Activated T-helper 1 cell treated with anti-CD3 and anti-CD28 coated beads, Interleukin-12 subunit alpha, Interleukin-12 subunit beta, Interleukin-2, Interleukin-4 antibody, amounts not matched to agents 30 ng/mL and 10 ng/mL and 1 ng/mL, durations not matched to agents 14 hours and 24 hours and 36 hours (primary cell): ENCODE measurements at regions not wholly inside any gene's neighbourhood (a gene's known extent, or its start where the extent isn't known, plus 50 kb on each side); places are given as distances from the start of the nearest gene placed in this dataset.

Experiments
- DNase-seq: peaks from one replicate; pipeline ENCODE4 v3.0.0; 2021; ENCODE audit warnings: low spot score
- H3K27ac Mint-ChIP-seq: one replicate; pipeline ENCODE4 v1.8.0; 2021; ENCODE audit warnings: mild to moderate bottlenecking, mixed read lengths
- H3K27me3 Mint-ChIP-seq: one replicate; pipeline ENCODE4 v1.8.0; 2022; ENCODE audit warnings: mild to moderate bottlenecking, moderate library complexity, mixed read lengths; ENCODE audit not compliant: insufficient read depth
- H3K36me3 Mint-ChIP-seq: one replicate; pipeline ENCODE4 v1.8.0; 2021; ENCODE audit warnings: low read depth, mixed read lengths
- H3K4me1 Mint-ChIP-seq: one replicate; pipeline ENCODE4 v1.8.0; 2021; ENCODE audit warnings: low read depth, mixed read lengths
- H3K4me3 Mint-ChIP-seq: one replicate; pipeline ENCODE4 v1.8.0; 2021; ENCODE audit warnings: mild to moderate bottlenecking, moderate library complexity, mixed read lengths
- H3K9me3 Mint-ChIP-seq: one replicate; pipeline ENCODE4 v1.8.0; 2021; ENCODE audit warnings: mixed read lengths
- intact Hi-C: fragments of 100-400 bp; cut with micrococcal nuclease; formaldehyde crosslinking; loops from one replicate; pipeline ENCODE4 v1.15.1; 2024

GRCh38 chr17:69878661-69879060 lies 196.4 kb upstream of the KCNJ16 start:
- intact Hi-C loops: no loop called here

GRCh38 chr17:69879576-69879975 lies 195.4 kb upstream of the KCNJ16 start:
- Mint-ChIP-seq H3K9me3 (no peaks in the 10 kb centered on the region), H3K36me3 (no peaks in the 10 kb centered on the region), H3K27me3 (no peaks in the 10 kb centered on the region), H3K4me1 (no peaks in the 10 kb centered on the region), H3K27ac (no peak overlapping the region), H3K4me3 (no peak overlapping the region)
- intact Hi-C loops: no loop called here
- DNase-seq: no peak

More at GRCh38 chr17:69878661-69879060, 196.4 kb upstream of the KCNJ16 start:
- Mint-ChIP-seq H3K27me3 (no peaks in the 10 kb centered on the region), H3K9me3 (no peaks in the 10 kb centered on the region), H3K36me3 (no peaks in the 10 kb centered on the region), H3K4me1 (no peaks in the 10 kb centered on the region), H3K4me3 (no peak overlapping the region), H3K27ac (no peak overlapping the region)
- no peak for DNase-seq

GRCh38 chr17:69880591-69881112 lies 194.4 kb upstream of the KCNJ16 start:
- H3K9me3 Mint-ChIP-seq: no peaks in the 10 kb centered on the region
- H3K27ac Mint-ChIP-seq: no peak overlapping the region
- H3K4me1 Mint-ChIP-seq: no peaks in the 10 kb centered on the region
- H3K36me3 Mint-ChIP-seq: no peaks in the 10 kb centered on the region
- no peaks in the 10 kb centered on the region for H3K27me3 Mint-ChIP-seq
- no peak for DNase-seq
- intact Hi-C loops: no loop called here
- H3K4me3 Mint-ChIP-seq: no peak overlapping the region

DNA sequence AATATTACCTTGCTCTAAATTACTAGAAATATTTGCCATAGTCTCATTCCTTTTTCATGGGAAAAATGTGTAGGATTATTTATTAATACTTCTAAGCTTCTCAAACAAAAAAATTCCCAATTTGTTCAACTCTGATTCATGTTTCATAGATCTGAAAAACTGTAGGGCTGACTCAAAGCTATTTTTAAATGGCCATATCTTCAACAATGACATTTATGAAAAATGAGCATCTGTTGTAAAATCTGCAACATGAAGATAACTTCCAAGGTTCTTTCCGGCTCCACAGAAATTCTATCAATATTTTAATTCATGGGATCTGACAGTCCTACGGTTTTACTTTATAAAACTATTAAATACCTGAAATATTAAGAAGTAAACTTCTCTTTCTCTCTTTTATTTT lies 192.7 kb upstream of the KCNJ16 start:
- Mint-ChIP-seq H3K9me3 (no peaks in the 10 kb centered on the region), H3K36me3 (no peaks in the 10 kb centered on the region), H3K27me3 (no peaks in the 10 kb centered on the region), H3K27ac (no peak overlapping the region), H3K4me1 (no peaks in the 10 kb centered on the region), H3K4me3 (no peak overlapping the region)
- intact Hi-C loops: no loop called here
- no peak for DNase-seq

- Mint-ChIP-seq H3K4me3 (no peak overlapping the region), H3K4me1 (no peaks in the 10 kb centered on the region), H3K9me3 (no peaks in the 10 kb centered on the region), H3K27me3 (no peaks in the 10 kb centered on the region), H3K27ac (no peak overlapping the region), H3K36me3 (no peaks in the 10 kb centered on the region)
- intact Hi-C loops: no loop called here
- DNase-seq: no peak
Measured at GRCh38 chr17:69883120-69883519, 191.9 kb upstream of the KCNJ16 start.

DNA sequence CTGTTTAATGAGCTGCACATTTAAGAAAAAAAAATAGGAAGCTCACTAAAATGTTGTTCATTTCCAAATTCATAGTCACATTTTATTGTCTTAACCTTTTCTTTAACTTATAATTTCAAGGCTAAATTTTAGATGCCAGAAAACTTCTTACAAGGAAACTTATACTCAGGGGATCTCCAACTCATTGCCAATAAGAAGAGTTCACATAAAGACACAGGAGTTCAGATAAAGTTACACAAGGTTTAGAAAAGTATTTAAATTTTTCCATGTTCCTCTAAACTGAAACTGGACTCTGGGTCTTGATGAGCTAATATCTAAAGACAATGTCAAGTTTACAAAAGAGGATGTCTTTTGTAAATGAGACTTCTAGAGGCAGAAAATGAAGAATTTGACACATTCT lies 190.7 kb upstream of the KCNJ16 start:
- Mint-ChIP-seq H3K27ac (no peak overlapping the region), H3K27me3 (no peaks in the 10 kb centered on the region), H3K36me3 (no peaks in the 10 kb centered on the region), H3K9me3 (no peaks in the 10 kb centered on the region), H3K4me3 (no peak overlapping the region), H3K4me1 (no peaks in the 10 kb centered on the region)
- intact Hi-C loops: no loop called here
- DNase-seq: no peak

- DNase-seq: no peak
- Mint-ChIP-seq H3K4me3 (no peak overlapping the region), H3K4me1 (no peaks in the 10 kb centered on the region), H3K27ac (no peak overlapping the region), H3K27me3 (no peaks in the 10 kb centered on the region), H3K36me3 (no peaks in the 10 kb centered on the region), H3K9me3 (no peaks in the 10 kb centered on the region)
- intact Hi-C loops: no loop called here
Measured at GRCh38 chr17:69884846-69885245, 190.2 kb upstream of the KCNJ16 start.

DNA sequence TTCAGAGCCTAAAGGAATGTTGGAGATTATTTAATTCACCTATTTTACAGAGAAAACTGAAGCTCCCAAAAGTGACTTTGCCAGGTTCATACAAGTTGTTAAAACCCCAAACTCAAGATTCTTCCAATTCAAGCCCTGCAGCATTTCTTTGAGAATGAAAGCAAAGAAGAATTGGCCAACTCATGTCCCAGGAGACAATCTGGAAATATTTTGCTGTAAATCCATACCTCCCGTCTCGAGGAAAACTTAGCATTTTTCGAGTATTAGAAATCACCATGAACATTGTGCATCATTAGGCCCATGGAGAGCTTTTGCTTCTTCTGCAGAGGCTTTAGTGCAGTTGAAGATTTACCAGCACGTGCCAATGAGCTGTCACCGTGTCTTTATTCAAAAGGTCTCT lies 176.4 kb upstream of the KCNJ16 start:
- H3K36me3 Mint-ChIP-seq: no peaks in the 10 kb centered on the region
- H3K9me3 Mint-ChIP-seq: peaks cover 4% of the 10 kb centered on the region
- intact Hi-C loops: no loop called here
- H3K27me3 Mint-ChIP-seq: no peaks in the 10 kb centered on the region
- H3K27ac Mint-ChIP-seq: no peak overlapping the region
- H3K4me1 Mint-ChIP-seq: no peaks in the 10 kb centered on the region
- no peak overlapping the region for H3K4me3 Mint-ChIP-seq
- no peak for DNase-seq

DNA sequence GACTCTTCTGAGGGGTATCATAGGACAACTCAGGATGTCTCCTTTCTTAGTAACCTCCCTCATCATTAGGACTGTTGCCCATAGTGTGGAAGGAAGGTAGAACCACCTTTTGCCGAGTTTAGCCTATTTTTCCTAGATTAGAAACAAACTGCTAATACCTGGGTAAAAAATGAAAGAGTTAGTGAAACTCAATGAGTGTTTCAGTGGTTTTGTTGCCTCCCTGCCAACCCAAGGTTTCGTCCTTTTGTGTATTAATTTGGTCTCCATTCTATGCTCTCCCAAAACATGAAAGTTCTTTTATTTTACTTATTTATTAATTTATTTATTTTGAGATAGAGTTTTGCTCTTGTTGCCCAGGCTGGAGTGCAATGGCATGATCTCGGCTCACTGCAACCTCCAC lies 174.9 kb upstream of the KCNJ16 start:
- intact Hi-C loops: no loop called here
- Mint-ChIP-seq H3K4me3 (no peak overlapping the region), H3K9me3 (peaks cover 4% of the 10 kb centered on the region), H3K36me3 (no peaks in the 10 kb centered on the region), H3K27me3 (no peaks in the 10 kb centered on the region), H3K27ac (no peak overlapping the region), H3K4me1 (no peaks in the 10 kb centered on the region)
- no peak for DNase-seq

GRCh38 chr17:69900829-69901228 lies 174.2 kb upstream of the KCNJ16 start:
- intact Hi-C loops: no loop called here
- DNase-seq: no peak
- H3K4me1 Mint-ChIP-seq: no peaks in the 10 kb centered on the region
- no peak overlapping the region for H3K4me3 Mint-ChIP-seq
- no peak overlapping the region for H3K27ac Mint-ChIP-seq
- H3K9me3 Mint-ChIP-seq: peaks cover 4% of the 10 kb centered on the region
- H3K36me3 Mint-ChIP-seq: no peaks in the 10 kb centered on the region
- H3K27me3 Mint-ChIP-seq: no peaks in the 10 kb centered on the region

DNA sequence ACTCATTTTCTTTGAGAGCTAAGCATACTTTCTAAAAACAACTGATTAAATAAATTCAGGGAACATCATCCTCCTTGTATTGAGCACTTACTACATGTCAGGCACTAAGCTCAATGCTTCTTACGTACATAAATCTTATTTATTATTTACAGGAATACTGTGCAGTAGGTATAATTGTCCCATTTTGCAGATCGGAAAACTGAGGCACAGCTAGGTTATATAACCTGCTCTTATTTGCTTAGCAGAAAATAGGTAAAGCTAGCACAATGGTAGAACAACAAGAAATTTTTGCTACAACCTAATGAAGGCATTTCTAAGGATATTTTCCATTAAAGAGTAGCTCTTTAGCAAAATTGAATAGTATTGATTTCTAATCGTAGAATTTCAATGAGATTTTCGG lies 168.7 kb upstream of the KCNJ16 start:
- Mint-ChIP-seq H3K9me3 (peaks cover 4% of the 10 kb centered on the region), H3K36me3 (no peaks in the 10 kb centered on the region), H3K4me3 (no peak overlapping the region), H3K27me3 (no peaks in the 10 kb centered on the region), H3K27ac (no peak overlapping the region), H3K4me1 (no peaks in the 10 kb centered on the region)
- no peak for DNase-seq
- intact Hi-C loops: no loop called here

DNA sequence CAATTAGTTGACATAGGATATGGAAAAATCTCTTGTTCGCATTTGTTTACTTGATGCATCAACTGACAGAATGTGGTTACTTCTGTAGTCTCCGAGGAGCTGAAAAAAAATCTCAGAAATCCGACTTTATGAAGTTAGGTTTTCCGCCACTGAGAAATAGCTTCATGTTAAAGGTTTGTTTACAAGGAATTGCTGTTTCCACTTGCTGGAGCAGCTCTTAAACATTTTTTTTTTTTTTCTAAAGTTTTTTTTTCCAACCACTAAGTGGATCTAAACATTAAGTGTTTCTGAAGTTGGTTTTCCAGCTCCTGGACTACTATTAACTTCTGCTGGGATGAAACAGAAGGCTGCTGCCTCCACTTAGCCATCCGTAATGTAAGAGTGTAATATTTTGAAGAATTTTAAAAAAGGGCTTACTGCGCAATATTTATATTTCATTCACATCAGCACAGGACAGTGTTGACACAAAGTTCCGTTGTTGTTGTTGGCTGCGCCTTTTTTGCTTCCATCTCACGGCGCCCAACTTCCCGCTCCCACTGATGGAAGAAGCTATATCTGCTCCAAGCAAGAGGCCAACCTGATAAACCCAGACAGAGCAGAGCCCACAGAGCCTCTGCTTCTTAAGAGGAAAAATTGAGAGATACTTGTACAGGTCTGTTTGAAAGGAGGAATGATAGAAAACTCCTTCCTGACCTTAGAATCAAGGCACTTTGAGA lies 167.7 kb upstream of the KCNJ16 start:
- no peaks in the 10 kb centered on the region for H3K4me1 Mint-ChIP-seq
- H3K9me3 Mint-ChIP-seq: peaks cover 4% of the 10 kb centered on the region
- H3K27me3 Mint-ChIP-seq: no peaks in the 10 kb centered on the region
- intact Hi-C loops: no loop called here
- no peaks in the 10 kb centered on the region for H3K36me3 Mint-ChIP-seq
- no peak overlapping the region for H3K27ac Mint-ChIP-seq
- DNase-seq: no peak
- H3K4me3 Mint-ChIP-seq: no peak overlapping the region

- intact Hi-C loops: no loop called here
- Mint-ChIP-seq H3K4me1 (no peaks in the 10 kb centered on the region), H3K4me3 (no peak overlapping the region), H3K9me3 (no peaks in the 10 kb centered on the region), H3K27ac (no peak overlapping the region), H3K27me3 (no peaks in the 10 kb centered on the region), H3K36me3 (no peaks in the 10 kb centered on the region)
- no peak for DNase-seq
Measured at GRCh38 chr17:69908626-69909368, 166.2 kb upstream of the KCNJ16 start.
